T-helper 2 cell treated with Interferon-gamma antibody and Interleukin-4, amounts not matched to agents 100 ng/mL and 5 ng/mL, for 36 hours (primary cell): ENCODE measurements at regions not wholly inside any gene's neighbourhood (a gene's known extent, or its start where the extent isn't known, plus 50 kb on each side); places are given as distances from the start of the nearest gene placed in this dataset.
"Not testable (repeated sequence)": the region's sequence is repeated elsewhere in the genome, so short reads cannot be mapped to it uniquely, and the experiment has no call there.

Source experiments
- intact Hi-C: fragments of 100-400 bp; cut with micrococcal nuclease; formaldehyde crosslinking; loops from one replicate; pipeline ENCODE4 v1.15.1; 2023

DNA sequence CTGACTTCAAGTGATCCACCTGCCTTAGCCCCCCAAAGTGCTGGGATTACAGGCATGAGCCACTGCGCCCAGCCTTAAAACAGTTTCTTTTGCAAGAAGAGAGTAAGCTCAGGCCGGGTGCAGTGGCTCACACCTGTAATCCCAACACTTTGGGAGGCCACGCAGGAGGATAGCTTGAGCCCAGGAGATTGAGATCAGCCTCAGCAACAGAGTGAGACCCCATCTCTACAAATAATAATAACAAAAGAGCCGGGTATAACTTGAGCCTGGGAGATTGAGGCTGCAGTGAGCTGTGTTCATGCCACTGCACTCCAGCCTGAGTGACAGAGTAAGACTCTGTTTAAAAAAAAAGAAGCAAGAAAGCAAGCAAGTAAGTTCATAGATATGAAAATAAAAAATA lies 482.9 kb downstream of the FAT4 start:
- intact Hi-C loops: not testable (repeated sequence)

DNA sequence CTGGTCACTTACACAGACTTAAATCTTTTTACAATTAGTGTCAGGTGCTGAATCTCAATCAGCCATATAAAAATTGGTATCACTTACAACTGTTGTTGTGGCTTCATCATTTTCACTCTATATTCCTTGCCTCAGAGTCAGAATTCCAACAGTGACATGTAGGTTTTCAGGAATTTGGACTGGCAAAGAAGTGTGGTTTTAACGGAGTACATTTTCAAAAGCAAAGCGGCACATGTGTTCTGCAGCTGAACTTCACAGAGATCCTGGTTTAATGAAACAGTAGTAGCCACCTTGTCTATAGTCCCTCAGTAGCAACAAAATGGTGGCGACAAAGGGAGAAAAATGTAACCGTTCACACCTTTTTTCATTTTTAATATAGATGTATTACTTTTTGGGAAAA lies 486.6 kb downstream of the FAT4 start:
- intact Hi-C loops: no loop called here

DNA sequence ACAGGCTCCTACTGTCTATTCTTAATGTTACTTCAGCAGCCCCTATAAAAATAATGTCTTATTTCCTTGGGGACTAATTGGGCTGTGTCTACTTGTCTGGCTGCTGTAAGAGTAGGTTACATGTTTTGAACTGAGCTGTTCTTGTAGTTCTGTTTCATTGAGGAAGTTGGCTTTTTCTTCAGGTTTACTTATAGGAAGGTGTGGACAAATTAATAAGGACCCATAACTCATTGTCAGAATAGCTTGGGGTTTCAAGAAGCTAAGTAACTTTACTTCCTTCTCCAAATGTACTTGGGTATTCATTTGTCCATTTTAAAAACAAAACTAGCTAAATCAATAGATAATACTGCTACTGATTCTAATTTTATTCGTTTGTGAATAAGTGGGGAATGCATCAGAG lies 487.2 kb downstream of the FAT4 start:
- intact Hi-C loops: no loop called here

DNA sequence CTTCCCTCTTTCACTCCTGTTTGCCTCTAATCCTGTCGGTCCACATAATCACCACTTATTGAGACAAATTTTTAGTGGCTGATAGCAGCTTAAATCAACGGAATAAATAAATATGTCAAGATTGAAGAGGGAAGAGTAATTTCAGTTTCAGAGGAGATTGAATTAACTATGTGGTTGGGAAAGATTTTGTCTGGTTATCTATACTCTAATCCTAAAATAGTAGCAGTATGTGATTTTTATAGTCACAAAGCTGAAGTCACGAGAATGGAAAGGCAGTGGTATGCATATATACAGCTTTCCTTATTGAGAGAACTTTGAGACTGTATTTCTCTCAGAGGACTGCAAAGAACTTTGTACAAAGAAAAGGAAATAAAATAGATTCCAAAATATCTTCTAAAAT lies 493.3 kb downstream of the FAT4 start:
- intact Hi-C loops: no loop called here

DNA sequence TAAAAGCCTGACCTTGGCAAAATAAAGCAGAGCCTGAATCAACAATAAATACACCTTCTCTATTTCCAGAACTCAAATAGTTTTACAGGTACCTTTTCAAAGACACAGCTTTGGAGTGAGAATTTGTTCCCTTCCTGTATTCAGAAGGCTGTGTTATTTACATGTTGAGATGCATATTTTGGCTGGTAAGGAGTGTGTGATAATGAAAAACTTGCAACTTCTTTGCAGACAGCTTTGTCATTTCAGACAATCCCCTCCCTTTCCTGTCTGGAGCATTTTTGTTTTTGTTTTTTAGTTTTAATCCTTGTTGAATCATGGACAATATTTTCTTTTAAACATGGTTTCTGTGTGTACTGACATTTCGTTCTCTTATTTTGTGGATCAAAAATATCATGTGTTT lies 493.8 kb downstream of the FAT4 start:
- intact Hi-C loops: no loop called here

DNA sequence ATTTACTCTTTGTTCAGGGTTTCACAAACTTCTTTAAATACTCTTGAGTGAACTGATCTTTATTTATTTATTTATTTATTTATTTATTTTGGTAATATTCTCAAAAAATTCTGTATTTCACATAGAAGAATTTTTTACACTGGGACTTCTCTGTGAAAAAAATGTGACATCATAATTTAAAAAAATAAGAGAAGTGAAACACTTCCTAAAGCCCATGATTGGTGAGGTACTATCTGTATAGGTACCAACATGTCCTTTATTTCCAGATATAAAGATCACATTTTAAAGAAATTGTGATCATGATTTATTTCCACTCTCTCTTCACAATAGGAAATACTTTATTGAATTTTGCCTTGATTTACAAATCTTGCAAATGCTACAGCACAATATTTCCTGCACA lies 497.1 kb downstream of the FAT4 start:
- intact Hi-C loops: no loop called here

DNA sequence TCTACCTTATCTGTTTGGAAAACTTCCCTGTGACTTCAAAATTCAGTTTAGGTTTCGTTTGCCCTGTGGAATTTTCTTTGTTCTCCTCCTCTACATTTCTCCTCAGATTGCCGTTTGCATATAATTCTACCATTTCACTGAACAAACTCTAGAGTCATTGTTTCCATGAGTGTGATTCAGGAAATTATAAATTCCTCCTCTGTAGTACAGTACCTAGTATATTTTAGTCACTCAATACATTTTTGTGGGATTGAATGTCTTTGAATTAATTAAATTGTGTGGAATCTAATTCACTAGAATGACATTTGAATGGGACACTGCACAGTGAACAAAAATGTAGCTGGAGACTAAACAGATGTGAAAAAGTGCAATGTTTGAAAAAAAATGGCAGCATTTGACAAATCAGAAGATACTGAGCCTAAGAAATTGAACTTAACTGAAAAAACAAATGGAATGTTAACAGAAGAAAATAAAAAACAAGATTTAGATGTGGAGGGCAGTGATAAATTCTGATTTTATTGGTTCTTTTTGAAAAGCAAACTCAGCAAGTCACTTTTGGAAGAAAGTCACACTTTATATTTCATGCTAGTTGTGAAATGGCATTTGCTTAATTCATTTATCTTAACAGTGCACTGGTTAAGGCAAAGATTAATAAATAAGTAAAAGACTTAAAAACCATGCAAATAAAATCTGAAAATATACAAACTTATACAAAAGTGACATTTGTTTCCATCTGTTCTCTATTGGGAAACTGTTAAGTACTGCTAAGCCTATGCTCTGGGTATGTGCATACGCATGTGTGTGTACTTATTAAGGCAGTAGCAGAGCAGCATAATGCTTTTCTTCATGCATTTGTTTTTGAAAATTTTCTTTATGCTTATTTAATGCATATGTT lies 512.3 kb downstream of the FAT4 start:
- intact Hi-C loops: no loop called here

DNA sequence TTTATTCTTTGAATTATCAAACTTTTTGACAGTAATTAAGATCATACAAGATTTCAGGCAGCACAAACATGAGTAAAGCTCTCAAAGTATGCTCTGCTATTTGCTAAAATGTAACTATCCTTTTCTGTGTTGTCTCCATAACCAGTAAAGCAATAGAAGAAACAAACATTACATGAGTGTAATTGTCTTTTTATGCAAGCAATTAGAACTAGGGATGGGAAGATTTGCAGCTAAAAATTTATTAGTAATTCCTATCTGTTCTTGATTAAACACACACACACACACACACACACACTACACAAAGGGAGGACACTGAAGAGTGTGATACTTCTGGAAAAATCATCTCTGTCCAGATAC lies 512.9 kb downstream of the FAT4 start:
- intact Hi-C loops: no loop called here

DNA sequence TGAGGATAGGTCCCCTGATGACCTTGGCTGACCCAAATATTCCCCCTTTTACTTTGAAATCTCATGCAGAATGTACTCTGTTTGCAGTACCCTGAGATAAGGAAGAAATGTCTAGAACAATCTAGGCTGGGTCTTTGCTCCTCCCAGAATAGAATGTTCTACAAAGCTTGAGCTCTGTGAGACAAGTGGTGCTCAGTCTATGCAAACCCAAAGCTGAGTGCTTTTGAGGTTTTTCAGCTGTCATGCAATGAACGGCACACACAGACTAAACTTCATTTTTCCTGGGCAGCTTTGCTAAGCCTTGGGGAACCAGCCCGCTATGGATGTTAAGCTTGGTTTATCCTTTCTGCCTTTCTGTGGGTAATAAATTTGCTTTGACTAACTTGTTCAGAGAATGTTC lies 513.6 kb downstream of the FAT4 start:
- intact Hi-C loops: no loop called here

DNA sequence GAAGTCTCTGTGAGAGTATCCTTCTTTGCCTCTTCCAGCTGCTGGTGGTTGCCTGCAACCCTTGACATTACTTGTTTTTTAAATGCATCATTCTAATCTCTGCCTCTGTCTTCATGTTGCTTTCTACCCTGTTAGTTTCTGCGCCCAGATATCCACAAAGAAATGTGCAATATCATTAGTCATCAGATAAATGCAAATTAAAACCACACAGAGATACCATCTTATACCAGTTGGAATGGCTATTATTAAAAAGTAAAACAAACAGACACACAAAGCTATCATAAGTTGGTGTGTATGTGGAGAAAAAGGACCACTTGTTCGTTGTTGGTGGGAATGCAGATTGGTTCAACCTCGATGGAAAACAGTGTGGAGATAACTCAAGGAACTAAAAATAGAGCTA lies 517.4 kb downstream of the FAT4 start:
- intact Hi-C loops: no loop called here

DNA sequence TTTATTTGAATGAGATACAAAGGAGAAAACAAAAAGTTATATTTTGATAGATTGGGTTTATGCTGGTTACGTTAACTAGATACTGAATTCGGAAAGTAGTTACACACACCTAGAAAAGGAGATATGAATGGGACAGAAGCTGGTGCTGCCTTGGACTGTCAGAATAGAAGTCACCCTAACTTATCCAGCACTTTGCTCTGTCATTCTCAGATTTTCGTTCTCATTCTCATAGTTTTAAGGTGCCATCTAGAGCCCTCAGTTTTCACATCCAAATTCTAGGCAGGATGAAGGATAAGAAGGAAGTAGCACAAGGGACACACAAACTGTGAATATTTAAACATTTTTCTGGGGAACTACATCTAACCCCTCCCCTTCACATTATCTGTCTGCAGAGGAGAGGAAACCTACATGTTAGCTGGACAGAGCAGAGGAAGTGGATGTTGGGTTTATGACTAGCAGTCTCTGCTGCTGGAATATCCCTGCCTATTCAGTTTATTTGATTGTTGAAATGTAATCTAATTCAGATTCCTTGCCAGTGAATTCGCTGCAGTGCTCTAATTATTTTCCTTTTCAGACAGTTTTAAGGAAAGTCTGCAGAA lies 521.9 kb downstream of the FAT4 start:
- intact Hi-C loops: no loop called here

DNA sequence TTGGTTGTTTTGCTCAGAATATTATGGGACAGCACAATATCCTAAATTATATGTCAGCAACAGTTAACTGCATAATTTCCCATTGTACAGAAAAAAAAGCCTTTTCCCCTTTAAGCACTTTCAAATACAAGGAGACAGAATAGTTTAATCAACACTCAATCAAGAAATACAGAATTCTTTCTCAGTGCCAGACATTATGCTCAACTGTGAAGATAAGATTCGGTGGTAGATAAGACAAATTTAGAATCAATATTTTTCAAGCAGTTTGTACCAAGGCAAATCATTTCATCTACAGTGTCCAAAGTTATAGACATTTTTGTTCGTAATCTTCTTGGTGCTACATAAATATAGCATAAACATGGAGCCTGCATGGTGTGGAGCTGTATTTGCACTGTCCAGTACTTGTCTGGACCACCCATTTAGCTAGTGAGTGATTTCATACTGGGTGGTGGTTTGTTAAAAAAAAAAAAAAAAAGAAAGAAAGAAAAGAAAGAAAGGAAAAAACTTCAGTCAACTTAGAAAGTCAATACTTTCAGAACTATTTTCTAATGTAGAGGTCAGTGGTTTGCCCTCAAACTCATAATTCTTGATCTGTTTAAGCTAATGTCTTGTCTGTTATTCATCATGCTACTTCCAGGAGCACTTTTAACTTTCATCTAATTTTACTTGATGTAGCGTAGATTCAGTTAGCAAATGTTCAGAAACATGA lies 522.9 kb downstream of the FAT4 start:
- intact Hi-C loops: no loop called here

DNA sequence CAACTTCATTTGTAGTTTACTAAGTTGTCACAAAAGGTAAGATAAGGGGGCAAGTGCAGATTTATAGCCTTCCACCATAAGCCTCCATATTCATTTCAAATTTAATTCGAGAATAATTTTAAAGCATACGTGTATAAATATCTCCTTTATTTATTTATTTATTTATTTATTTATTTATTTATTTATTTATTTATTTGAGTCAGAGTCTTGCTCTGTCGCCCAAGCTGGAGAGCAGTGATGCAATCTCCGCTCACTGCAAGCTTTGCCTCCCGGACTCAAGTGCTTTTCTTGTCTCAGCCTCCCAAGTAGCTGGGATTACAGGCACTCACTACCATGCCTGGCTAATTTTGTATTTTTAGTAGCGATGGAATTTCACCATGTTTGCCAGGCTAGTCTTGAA lies 523.4 kb downstream of the FAT4 start:
- intact Hi-C loops: no loop called here

DNA sequence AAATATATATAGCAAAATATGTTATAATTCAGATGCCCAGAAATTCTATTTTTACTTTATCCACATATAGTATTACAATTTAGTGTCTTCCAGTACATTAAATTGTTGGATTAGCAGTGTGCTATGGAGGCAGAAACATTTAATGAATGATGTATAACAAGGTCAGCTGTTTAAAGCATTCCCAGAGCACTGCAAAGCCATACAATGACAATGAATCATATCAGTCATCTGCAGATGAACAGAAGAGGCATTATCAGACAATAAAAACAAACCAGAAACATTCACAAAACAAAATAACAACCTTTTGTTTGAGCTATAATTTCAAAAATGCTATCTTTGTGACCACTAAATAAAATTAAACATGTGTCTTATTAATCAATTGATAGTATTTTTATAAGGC lies 524.2 kb downstream of the FAT4 start:
- intact Hi-C loops: no loop called here

DNA sequence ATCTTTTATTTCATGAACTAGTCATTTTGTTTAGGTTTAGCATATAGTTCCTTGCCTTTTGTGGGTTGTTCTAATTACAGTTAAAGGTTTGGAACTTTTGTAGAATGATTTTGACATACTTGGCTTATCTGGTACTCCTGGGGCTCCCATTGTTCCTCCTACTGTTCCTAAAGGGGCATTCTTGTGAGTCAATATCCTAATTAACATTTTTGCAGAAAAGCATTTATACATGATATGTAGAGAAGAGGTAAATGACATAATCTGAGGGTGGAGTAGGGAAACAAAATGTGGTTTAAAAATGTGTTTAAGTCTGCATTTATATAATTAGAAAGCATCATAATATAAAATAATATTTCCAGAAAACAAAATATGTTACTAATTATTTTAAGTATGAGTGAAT lies 529.2 kb downstream of the FAT4 start:
- intact Hi-C loops: no loop called here

DNA sequence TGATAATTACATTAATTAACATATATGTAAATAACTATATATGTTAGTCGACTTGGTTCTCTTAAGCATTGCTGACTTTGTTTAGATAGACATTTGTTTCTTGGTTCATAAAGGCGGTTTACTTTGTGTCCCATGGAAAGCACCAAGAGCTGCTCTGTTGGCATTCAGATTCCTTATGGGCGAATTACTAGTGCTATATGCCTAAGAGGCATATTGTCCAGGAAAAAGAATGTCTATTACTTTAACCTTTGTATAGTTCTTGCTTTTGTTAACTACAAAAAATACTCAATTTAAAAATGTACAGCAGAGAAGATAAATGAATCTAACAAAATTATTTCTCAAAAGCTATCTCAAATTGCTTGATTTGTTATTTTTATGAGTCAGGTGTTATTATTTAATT lies 532.8 kb downstream of the FAT4 start:
- intact Hi-C loops: no loop called here

DNA sequence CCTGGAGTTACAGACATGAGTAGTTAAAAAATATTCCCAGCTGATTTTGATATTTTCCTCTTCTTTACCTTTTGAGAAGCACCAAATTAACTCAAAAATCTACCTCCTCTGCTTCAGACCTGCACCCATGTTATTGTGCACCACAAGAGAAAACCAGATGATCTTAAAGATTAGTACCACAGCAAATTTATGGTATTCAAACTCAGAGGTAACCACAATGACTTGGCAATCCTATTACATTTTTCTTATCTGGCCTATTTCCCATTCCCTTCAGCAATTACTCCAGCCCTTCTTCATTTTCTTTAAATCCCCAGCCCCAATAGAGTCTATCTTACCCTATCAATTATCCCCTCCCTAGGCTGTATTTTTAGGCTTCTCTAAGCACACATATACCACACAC lies 535.1 kb downstream of the FAT4 start:
- intact Hi-C loops: no loop called here

DNA sequence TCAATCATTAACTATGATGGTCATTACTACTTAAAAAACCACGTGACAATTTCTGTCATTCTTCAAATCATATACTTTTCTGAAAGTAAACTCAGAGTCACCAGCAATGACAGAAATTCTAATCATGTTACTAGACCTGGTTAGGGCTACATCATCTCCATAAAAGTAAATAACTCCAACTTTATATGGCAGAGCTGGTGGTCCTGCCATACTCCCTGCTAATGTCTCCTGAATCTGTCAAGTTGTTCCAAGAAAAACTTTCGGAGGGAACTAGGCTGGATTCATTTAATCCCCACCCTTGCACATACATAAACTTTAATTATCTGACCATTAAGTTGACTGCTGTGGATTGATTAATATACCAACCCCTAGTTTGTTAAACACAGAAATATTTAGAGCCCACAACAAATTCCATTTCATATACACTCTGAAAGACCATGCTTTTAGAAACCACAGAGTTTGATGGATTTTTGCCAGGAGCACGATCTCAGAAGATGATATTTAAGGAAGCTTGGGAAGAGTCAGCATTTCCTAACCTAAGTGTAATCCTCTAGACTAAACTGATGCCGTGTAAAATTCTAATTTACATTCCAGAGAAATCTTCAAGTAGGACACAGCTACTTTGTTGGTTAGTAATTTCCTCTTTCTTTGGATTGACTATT lies 577.0 kb downstream of the FAT4 start:
- intact Hi-C loops: no loop called here

DNA sequence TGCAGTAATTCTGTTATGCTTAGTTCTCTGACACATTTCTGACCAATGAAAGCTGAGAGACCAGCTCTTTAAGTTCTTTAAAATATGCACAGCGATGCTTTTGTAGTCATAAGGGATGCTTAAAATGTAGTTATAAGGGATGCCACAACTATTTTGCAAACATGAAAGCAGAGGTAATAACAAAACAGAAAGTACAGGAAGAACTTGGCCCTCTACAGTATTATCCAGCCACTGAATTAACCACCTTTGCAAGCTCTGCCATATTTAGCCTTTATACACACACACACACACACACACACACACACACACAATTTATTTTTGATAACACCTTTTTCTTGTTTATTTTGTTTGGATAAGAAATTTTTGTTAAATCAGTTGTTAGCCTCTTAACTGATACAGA lies 590.0 kb downstream of the FAT4 start:
- intact Hi-C loops: no loop called here

DNA sequence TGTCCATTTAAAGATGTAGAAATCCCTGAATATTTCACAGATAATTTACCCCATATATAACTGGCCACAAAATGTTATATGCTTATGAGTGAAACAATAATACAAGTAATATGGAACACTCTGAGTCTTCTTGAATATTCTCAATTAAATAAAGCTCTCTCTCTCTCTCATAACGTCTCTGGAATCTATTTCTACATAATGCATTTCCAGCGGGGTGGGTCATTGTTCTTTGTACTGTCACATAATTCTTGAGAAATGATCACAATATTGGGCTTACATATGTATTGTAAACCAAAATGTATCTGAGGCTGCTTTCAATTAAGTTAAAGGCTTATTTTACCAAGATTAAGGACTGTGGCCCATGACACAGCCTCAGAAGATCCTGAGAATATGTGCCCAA lies 596.3 kb downstream of the FAT4 start:
- intact Hi-C loops: no loop called here

DNA sequence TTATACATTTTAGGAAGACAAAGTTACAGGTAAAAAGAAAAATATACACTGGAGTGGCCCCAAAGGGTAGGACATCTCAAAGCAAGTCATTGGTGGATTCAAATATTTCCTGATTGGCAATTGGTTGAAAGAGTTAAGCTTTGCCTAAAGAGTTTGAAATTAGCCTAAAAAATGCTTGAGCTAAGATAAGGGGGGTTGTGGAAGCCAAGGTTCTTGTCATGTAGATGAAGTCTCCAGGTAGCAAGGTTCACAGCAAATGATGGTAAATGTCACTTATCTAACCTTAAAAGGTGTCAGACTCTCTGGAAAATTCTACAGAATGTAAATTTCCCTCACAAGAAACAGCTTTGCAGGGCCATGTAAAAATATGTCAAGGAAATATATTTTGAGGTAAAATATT lies 596.7 kb downstream of the FAT4 start:
- intact Hi-C loops: no loop called here

DNA sequence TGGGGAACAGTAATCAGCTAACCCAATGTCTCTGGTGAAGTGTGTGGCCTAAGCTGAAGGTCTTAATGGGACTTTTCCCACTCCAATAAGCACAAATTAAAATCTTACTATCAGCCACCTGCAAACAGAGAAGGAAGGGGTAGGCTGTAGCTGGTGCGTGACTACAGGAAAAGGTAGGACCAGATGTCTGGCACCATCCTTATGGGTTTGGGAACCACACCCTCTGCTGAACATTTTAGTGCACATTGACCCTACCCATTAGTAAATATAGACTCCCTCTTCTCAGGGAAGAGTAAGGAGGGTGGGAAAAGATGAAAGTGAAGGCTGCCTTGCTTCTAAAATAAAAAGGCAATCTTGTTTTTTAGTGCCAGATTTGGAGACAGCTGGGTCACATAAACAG lies 602.8 kb downstream of the FAT4 start:
- intact Hi-C loops: no loop called here
